ENCODE measurements at regions not wholly inside any gene's neighbourhood (a gene's known extent, or its start where the extent isn't known, plus 50 kb on each side); places are given as distances from the start of the nearest gene placed in this dataset.

- WGBS = 93% methylated on average over 3 of the region's 3 CpGs
- H3K4me1 ChIP-seq = no peaks in the 10 kb centered on the region
- no peak for DNase-seq (ENCODE audit: extremely low spot score)
- H3K36me3 ChIP-seq = no peaks in the 10 kb centered on the region
- no peak overlapping the region for H3K4me3 ChIP-seq
- no peaks in the 10 kb centered on the region for H3K9me3 ChIP-seq
- intact Hi-C loops (cut with DNase I) = no loop called here
- TF ChIP-seq CTCF (IDR thresholded peaks at IDR 0.05) (no peak), POLR2AphosphoS5 (IDR thresholded peaks at IDR 0.05) (no peak), POLR2A (IDR thresholded peaks at IDR 0.05; ENCODE audit: low read depth) (no peak), EP300 (IDR thresholded peaks at IDR 0.05) (no peak)
- H3K27me3 ChIP-seq = no peaks in the 10 kb centered on the region
- H3K27ac ChIP-seq (replicated peaks in 1 of 4) = no peak overlapping the region
These were observed 54.3 kb upstream of the CBLB start for GRCh38 chr3:105923140-105923539.

GRCh38 chr3:105927741-105928140, 58.9 kb upstream of the CBLB start:
- H3K4me1 ChIP-seq = no peaks in the 10 kb centered on the region
- TF ChIP-seq CTCF (IDR thresholded peaks at IDR 0.05) (no peak), EP300 (IDR thresholded peaks at IDR 0.05) (no peak), POLR2AphosphoS5 (IDR thresholded peaks at IDR 0.05) (no peak), POLR2A (IDR thresholded peaks at IDR 0.05; ENCODE audit: low read depth) (no peak)
- WGBS = 97% methylated on average over 1 of the region's 1 CpG
- H3K36me3 ChIP-seq = no peaks in the 10 kb centered on the region
- DNase-seq (ENCODE audit: extremely low spot score) = no peak
- no peaks in the 10 kb centered on the region for H3K9me3 ChIP-seq
- intact Hi-C loops (cut with DNase I) = no loop called here
- no peak overlapping the region for H3K4me3 ChIP-seq
- H3K27ac ChIP-seq (replicated peaks in 1 of 4) = no peak overlapping the region
- H3K27me3 ChIP-seq = no peaks in the 10 kb centered on the region

GRCh38 chr3:105930733-105931132, 61.9 kb upstream of the CBLB start:
- no peaks in the 10 kb centered on the region for H3K27me3 ChIP-seq
- no peaks in the 10 kb centered on the region for H3K9me3 ChIP-seq
- H3K4me3 ChIP-seq = no peak overlapping the region
- TF ChIP-seq POLR2AphosphoS5 (IDR thresholded peaks at IDR 0.05) = no peak
- TF ChIP-seq EP300 (IDR thresholded peaks at IDR 0.05) = no peak
- no peak for TF ChIP-seq POLR2A (IDR thresholded peaks at IDR 0.05; ENCODE audit: low read depth)
- no peak for TF ChIP-seq CTCF (IDR thresholded peaks at IDR 0.05)
- H3K36me3 ChIP-seq = no peaks in the 10 kb centered on the region
- no peak for DNase-seq (ENCODE audit: extremely low spot score)
- H3K27ac ChIP-seq (replicated peaks in 1 of 4) = no peak overlapping the region
- H3K4me1 ChIP-seq = no peaks in the 10 kb centered on the region
- WGBS = 74% methylated on average over 3 of the region's 3 CpGs
- intact Hi-C loops (cut with DNase I) = no loop called here

GRCh38 chr3:105931500-105931899, 62.7 kb upstream of the CBLB start:
- Histone ChIP-seq H3K4me1 (no peaks in the 10 kb centered on the region), H3K36me3 (no peaks in the 10 kb centered on the region), H3K9me3 (no peaks in the 10 kb centered on the region), H3K27ac (replicated peaks in 1 of 4) (no peak overlapping the region), H3K4me3 (no peak overlapping the region), H3K27me3 (no peaks in the 10 kb centered on the region)
- 75% methylated on average over 2 of the region's 2 CpGs for WGBS
- TF ChIP-seq POLR2AphosphoS5 (IDR thresholded peaks at IDR 0.05) (no peak), EP300 (IDR thresholded peaks at IDR 0.05) (no peak), POLR2A (IDR thresholded peaks at IDR 0.05; ENCODE audit: low read depth) (no peak), CTCF (IDR thresholded peaks at IDR 0.05) (no peak)
- no peak for DNase-seq (ENCODE audit: extremely low spot score)
- intact Hi-C loops (cut with DNase I) = no loop called here

- Histone ChIP-seq H3K4me3 (no peak overlapping the region), H3K4me1 (peaks cover 0 to 16% (median 13%) of the 10 kb centered on the region in 4 donors), H3K27ac (replicated peaks in 1 of 4) (no peak overlapping the region), H3K27me3 (no peaks in the 10 kb centered on the region), H3K36me3 (no peaks in the 10 kb centered on the region), H3K9me3 (no peaks in the 10 kb centered on the region)
- 56% methylated on average over 4 of the region's 4 CpGs for WGBS
- no peak for TF ChIP-seq POLR2A (IDR thresholded peaks at IDR 0.05; ENCODE audit: low read depth)
- TF ChIP-seq POLR2AphosphoS5 (IDR thresholded peaks at IDR 0.05) = no peak
- TF ChIP-seq EP300 (IDR thresholded peaks at IDR 0.05) = no peak
- no peak for TF ChIP-seq CTCF (IDR thresholded peaks at IDR 0.05)
- DNase-seq (ENCODE audit: extremely low spot score) = no peak
- intact Hi-C loops (cut with DNase I) = no loop called here
These were observed 65.1 kb upstream of the CBLB start for GRCh38 chr3:105933871-105934270.

All from esophagus muscularis mucosa (tissue), 4 donors.